T-helper 1 cell treated with Interleukin-12 subunit alpha and Interleukin-12 subunit beta and Interleukin-4 antibody, amounts not matched to agents 30 μg/mL and 1 μg/mL, for 36 hours (primary cell): ENCODE measurements at regions not wholly inside any gene's neighbourhood (a gene's known extent, or its start where the extent isn't known, plus 50 kb on each side); places are given as distances from the start of the nearest gene placed in this dataset.

Experiments
- H3K27ac Mint-ChIP-seq: one replicate; pipeline ENCODE4 v1.8.0; 2021; ENCODE audit warnings: mild to moderate bottlenecking, mixed read lengths
- H3K27me3 Mint-ChIP-seq: one replicate; pipeline ENCODE4 v1.8.0; 2021; ENCODE audit warnings: low read depth, mixed read lengths
- H3K36me3 Mint-ChIP-seq: one replicate; pipeline ENCODE4 v1.8.0; 2021; ENCODE audit warnings: low read depth, mixed read lengths
- H3K4me1 Mint-ChIP-seq: one replicate; pipeline ENCODE4 v1.8.0; 2021; ENCODE audit warnings: low read depth, mixed read lengths
- H3K4me3 Mint-ChIP-seq: one replicate; pipeline ENCODE4 v1.8.0; 2021; ENCODE audit warnings: mild to moderate bottlenecking, moderate library complexity, mixed read lengths
- H3K9me3 Mint-ChIP-seq: one replicate; pipeline ENCODE4 v1.8.0; 2021; ENCODE audit warnings: mixed read lengths

DNA sequence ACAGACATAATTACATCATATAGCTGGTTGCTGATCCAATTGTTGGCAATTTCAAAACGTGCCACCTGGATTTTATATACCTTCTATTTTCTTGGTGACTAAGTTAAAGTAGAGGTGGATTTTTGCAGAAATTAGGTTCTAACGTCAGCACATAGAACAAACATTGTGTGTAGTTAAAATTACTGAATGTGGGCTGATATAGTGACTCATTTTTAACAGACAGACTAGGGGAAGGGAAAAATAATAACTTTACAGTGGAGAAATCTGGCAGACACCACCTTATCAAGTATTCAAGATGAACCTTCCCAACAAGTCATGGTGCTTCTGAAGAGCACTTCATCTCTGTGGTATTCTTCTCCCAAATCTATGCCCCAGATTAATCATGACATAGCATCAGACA is 134.5 kb downstream of the UCHL1 start:
- Mint-ChIP-seq H3K4me3 (no peak overlapping the region), H3K9me3 (no peaks in the 10 kb centered on the region), H3K27ac (no peak overlapping the region), H3K36me3 (no peaks in the 10 kb centered on the region), H3K4me1 (no peaks in the 10 kb centered on the region), H3K27me3 (no peaks in the 10 kb centered on the region)

GRCh38 chr4:41394481-41394894 is 137.8 kb downstream of the UCHL1 start:
- no peak overlapping the region for H3K4me3 Mint-ChIP-seq
- H3K27me3 Mint-ChIP-seq = no peaks in the 10 kb centered on the region
- no peak overlapping the region for H3K27ac Mint-ChIP-seq
- H3K36me3 Mint-ChIP-seq = no peaks in the 10 kb centered on the region
- no peaks in the 10 kb centered on the region for H3K4me1 Mint-ChIP-seq
- H3K9me3 Mint-ChIP-seq = no peaks in the 10 kb centered on the region

GRCh38 chr4:41396214-41396613 is 139.5 kb downstream of the UCHL1 start:
- Mint-ChIP-seq H3K27me3 (no peaks in the 10 kb centered on the region), H3K4me3 (no peak overlapping the region), H3K9me3 (no peaks in the 10 kb centered on the region), H3K36me3 (no peaks in the 10 kb centered on the region), H3K4me1 (no peaks in the 10 kb centered on the region), H3K27ac (no peak overlapping the region)

DNA sequence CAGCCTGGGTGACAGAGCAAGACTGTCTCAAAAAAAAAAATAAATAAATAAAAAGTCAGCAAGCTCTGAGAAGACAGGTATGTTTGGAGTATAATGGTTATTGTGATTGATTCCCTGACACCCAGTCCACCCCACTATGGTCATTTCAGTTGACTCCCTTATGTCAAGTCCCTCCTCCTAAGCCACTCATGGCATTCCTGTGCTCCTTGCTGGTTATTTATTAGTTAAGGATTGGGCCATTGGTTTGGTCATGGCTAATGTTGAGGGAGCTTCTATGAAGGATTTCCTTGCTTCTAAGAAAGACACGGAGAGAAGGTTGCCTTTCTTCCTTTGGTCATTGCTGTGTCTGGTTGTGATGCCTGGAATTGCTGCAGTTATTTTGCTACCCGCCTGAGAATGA is 140.1 kb downstream of the UCHL1 start:
- Mint-ChIP-seq H3K4me3 (no peak overlapping the region), H3K27me3 (no peaks in the 10 kb centered on the region), H3K36me3 (no peaks in the 10 kb centered on the region), H3K9me3 (no peaks in the 10 kb centered on the region), H3K4me1 (no peaks in the 10 kb centered on the region), H3K27ac (no peak overlapping the region)

GRCh38 chr4:41399231-41399630 is 138.7 kb upstream of the LIMCH1 start:
- no peak overlapping the region for H3K4me3 Mint-ChIP-seq
- H3K9me3 Mint-ChIP-seq = no peaks in the 10 kb centered on the region

DNA sequence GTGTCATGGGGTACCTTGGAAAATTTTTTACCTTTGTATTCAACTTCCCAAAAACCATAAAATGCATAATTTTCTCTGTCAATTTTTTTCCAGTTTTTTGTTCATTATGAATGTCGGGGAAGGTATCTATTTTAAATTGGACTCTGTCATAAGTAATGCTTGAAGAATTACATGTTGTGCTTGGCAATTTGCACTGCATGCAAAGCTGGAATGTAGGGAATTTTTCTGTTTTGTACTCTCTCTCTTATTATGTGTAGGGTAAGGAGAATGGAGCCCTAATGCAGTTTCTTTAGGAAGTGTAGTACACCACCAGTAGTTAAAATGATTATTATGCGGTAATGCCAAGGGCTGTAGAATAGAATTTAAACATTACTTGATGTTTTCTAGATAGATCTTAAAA is 137.7 kb upstream of the LIMCH1 start:
- no peaks in the 10 kb centered on the region for H3K36me3 Mint-ChIP-seq
- no peaks in the 10 kb centered on the region for H3K4me1 Mint-ChIP-seq
- no peaks in the 10 kb centered on the region for H3K9me3 Mint-ChIP-seq
- no peaks in the 10 kb centered on the region for H3K27me3 Mint-ChIP-seq
- no peak overlapping the region for H3K27ac Mint-ChIP-seq
- no peak overlapping the region for H3K4me3 Mint-ChIP-seq

More at GRCh38 chr4:41399231-41399630, 138.7 kb upstream of the LIMCH1 start:
- no peaks in the 10 kb centered on the region for H3K27me3 Mint-ChIP-seq
- H3K36me3 Mint-ChIP-seq = no peaks in the 10 kb centered on the region
- no peaks in the 10 kb centered on the region for H3K4me1 Mint-ChIP-seq
- H3K27ac Mint-ChIP-seq = no peak overlapping the region

DNA sequence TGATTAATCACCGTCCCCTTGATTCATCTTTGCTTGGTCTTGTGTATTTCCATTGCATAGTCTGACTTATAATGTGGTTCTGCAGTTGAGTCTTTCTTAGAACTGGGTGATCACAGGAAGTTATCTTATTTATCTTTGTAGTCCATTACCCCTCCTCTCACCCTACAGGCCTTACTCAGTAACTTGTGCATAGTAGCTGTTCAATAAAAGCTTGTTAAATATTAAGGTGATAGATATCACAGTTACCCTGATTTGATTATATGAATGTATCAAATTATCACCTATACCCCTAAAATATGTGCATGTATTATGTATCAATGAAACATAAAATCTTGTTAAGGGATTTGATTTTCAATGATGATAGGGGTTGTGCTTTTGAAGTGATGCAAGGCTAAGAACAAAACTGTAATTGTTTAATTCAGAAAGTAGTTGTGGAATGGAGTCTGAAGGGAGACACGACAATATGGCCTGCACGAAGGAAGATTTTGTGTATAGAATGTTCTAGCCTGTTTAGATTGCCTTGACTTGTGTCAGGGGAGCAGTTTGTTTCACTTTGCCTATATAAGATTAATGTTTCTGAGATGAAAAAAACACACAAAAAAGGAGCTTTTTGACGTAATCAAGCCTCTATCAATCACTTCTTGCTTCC is 132.4 kb upstream of the LIMCH1 start:
- no peaks in the 10 kb centered on the region for H3K36me3 Mint-ChIP-seq
- no peaks in the 10 kb centered on the region for H3K4me1 Mint-ChIP-seq
- no peaks in the 10 kb centered on the region for H3K9me3 Mint-ChIP-seq
- no peak overlapping the region for H3K4me3 Mint-ChIP-seq
- no peaks in the 10 kb centered on the region for H3K27me3 Mint-ChIP-seq
- no peak overlapping the region for H3K27ac Mint-ChIP-seq

- no peak overlapping the region for H3K4me3 Mint-ChIP-seq
- no peaks in the 10 kb centered on the region for H3K9me3 Mint-ChIP-seq
- H3K27me3 Mint-ChIP-seq = no peaks in the 10 kb centered on the region
- H3K4me1 Mint-ChIP-seq = no peaks in the 10 kb centered on the region
- no peak overlapping the region for H3K27ac Mint-ChIP-seq
- no peaks in the 10 kb centered on the region for H3K36me3 Mint-ChIP-seq
Measured at GRCh38 chr4:41406113-41406516, 131.8 kb upstream of the LIMCH1 start.

DNA sequence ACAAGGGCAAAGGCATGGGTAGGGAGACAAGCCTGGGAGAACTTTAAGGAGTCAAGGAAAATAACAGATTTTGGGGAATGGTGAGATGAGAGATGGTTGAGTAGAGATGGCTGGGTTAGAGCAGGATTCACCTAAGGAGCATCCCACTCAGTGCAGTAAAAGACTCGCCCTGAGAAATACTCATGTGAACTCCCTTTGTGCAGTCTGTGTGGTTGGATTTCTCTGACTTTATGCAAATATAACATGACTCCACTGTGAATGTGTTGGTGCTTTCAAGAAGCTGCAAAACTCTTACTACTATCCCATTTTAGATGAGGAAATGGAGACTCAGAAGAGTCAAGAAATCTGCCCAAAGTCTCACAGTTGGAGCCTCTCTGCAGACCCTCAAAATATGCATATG is 129.8 kb upstream of the LIMCH1 start:
- Mint-ChIP-seq H3K36me3 (no peaks in the 10 kb centered on the region), H3K9me3 (no peaks in the 10 kb centered on the region), H3K4me1 (no peaks in the 10 kb centered on the region), H3K4me3 (no peak overlapping the region), H3K27me3 (no peaks in the 10 kb centered on the region), H3K27ac (no peak overlapping the region)

DNA sequence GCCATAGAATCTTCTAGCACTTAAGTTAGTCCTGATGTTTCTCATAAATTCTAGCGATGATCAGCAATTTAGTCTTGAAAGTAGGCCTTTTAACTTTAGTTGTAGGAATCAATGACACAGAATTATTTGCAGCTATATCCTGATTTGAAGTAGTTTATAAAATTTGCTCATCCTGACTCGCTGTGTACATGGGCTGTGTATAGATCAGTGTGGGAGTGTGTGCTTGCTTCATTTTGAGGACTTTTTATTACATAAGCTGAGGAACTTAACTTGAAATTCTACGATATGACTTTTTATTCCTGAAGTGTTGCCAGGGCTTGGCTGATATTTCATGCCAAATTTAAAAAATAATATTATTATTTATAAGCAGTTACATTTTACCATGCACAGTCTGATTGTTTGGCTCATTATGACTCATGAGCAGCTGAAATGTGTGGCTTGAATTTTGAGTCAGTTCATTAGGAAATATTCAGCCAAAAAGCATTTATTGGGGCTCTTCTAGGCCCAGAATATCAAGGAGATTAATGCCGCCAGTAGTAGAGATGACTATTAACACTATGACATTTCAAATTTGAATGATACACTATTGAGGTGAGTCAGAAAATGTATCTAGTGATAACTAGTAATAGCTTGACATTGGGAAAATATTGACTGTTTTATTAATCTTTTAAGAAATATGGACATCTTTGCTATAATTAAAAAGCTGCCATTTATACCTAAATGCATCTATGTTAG is 128.9 kb upstream of the LIMCH1 start:
- Mint-ChIP-seq H3K27me3 (peaks cover 3% of the 10 kb centered on the region), H3K4me1 (no peaks in the 10 kb centered on the region), H3K9me3 (no peaks in the 10 kb centered on the region)

DNA sequence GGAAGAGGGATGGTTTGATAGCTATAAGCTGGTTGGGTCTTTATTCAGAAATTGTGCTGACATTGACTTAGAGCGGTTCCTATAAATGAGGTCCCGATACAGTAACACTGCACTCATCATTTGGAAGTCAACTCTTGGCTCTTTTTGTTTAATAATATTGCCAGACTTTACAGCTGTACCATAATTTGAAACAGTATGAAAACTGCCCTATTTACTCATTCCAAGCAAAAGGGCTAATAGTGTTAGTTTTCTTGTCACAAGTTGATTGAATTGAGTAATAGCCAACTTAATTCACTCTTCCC is 128.4 kb upstream of the LIMCH1 start:
- no peak overlapping the region for H3K4me3 Mint-ChIP-seq
- no peak overlapping the region for H3K27ac Mint-ChIP-seq
- no peaks in the 10 kb centered on the region for H3K4me1 Mint-ChIP-seq
- no peaks in the 10 kb centered on the region for H3K36me3 Mint-ChIP-seq
- H3K27me3 Mint-ChIP-seq = peaks cover 8% of the 10 kb centered on the region
- H3K9me3 Mint-ChIP-seq = no peaks in the 10 kb centered on the region

More for the DNA sequence above, 128.9 kb upstream of the LIMCH1 start:
- Mint-ChIP-seq H3K4me3 (no peak overlapping the region), H3K36me3 (no peaks in the 10 kb centered on the region), H3K27ac (no peak overlapping the region)

DNA sequence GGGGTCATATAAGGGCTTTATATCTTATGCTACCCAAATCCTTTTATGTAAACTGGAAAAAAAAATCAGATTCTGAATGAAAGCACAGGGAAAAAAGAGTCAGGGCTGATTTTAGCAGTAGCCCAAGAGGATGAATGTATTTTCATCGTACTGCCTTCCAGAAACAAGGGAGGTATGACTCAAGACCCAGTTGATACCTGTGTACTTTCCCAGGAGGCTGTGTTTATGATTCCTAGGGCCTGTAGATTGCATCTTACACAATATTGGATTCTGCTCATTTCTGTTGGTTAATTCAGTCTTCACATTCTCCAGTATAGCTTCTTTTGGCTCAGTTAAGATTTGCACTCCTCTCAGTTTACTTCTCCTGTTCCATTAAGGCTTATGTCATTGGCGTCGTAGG is 127.9 kb upstream of the LIMCH1 start:
- Mint-ChIP-seq H3K4me3 (no peak overlapping the region), H3K27me3 (peaks cover 8% of the 10 kb centered on the region), H3K36me3 (no peaks in the 10 kb centered on the region), H3K9me3 (no peaks in the 10 kb centered on the region), H3K4me1 (no peaks in the 10 kb centered on the region), H3K27ac (no peak overlapping the region)

DNA sequence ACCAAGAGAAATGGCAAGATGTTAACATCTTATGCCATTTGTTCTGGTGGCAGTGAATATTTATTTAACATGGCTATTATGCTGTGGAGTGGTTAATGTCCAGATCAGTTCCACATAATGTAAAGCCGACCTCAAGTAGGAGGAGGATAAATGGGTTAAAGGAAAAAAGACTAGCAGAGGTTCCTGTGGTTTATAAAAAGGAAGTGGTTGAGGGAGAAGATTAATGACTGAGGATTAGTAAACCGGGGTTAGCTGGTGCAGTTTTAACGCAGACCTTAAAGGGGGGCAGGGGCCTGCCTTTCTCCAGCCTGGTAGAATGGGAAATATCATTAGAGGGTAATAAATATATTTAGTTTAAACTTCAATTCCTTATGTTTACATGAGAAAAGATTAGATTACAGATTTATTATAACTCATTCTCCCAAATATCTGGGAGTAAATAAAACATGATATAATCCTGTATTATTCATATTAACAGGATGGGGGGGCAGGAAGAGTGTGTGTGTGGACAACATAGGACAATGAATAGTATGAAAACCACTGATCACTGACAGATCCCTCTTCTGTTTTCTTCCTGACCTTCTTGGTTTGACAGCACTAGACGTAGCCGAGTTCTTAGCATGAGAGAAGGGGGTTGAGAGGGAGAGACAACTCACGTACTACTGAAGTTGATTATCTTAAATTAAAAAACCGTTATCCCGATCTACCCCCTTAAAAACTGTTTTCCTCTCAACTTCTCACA is 124.1 kb upstream of the LIMCH1 start:
- Mint-ChIP-seq H3K27ac (no peak overlapping the region), H3K4me1 (no peaks in the 10 kb centered on the region), H3K27me3 (peaks cover 8% of the 10 kb centered on the region), H3K36me3 (no peaks in the 10 kb centered on the region), H3K4me3 (no peak overlapping the region), H3K9me3 (no peaks in the 10 kb centered on the region)

GRCh38 chr4:41414412-41414779 is 123.6 kb upstream of the LIMCH1 start:
- Mint-ChIP-seq H3K9me3 (no peaks in the 10 kb centered on the region), H3K36me3 (no peaks in the 10 kb centered on the region), H3K27ac (no peak overlapping the region), H3K4me3 (no peak overlapping the region), H3K27me3 (peaks cover 8% of the 10 kb centered on the region), H3K4me1 (no peaks in the 10 kb centered on the region)

DNA sequence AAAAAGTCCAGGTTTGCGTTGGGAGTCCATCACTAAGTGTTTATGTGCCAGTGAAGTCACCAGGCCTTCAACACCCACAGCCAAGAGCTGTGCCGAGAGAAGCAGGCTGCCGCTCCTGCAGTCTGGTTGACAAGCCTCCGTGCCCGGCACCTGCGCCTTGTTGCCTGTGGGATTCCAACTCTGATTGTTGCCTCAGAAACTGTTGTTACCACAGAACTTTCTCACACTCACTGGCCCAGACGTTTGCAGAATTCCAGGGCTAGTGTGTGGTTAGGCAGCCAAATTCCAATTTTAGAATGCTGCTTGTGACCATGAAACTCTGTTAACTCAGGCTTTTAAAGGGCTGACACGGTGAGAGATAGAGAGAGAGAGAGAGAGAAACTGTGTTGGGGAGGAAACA is 119.5 kb upstream of the LIMCH1 start:
- Mint-ChIP-seq H3K9me3 (no peaks in the 10 kb centered on the region), H3K4me3 (no peak overlapping the region), H3K27me3 (peaks cover 8% of the 10 kb centered on the region), H3K36me3 (no peaks in the 10 kb centered on the region), H3K27ac (no peak overlapping the region), H3K4me1 (no peaks in the 10 kb centered on the region)
